ENCODE measurements at regions not wholly inside any gene's neighbourhood (a gene's known extent, or its start where the extent isn't known, plus 50 kb on each side); places are given as distances from the start of the nearest gene placed in this dataset.

- TF ChIP-seq, protein P1, sequence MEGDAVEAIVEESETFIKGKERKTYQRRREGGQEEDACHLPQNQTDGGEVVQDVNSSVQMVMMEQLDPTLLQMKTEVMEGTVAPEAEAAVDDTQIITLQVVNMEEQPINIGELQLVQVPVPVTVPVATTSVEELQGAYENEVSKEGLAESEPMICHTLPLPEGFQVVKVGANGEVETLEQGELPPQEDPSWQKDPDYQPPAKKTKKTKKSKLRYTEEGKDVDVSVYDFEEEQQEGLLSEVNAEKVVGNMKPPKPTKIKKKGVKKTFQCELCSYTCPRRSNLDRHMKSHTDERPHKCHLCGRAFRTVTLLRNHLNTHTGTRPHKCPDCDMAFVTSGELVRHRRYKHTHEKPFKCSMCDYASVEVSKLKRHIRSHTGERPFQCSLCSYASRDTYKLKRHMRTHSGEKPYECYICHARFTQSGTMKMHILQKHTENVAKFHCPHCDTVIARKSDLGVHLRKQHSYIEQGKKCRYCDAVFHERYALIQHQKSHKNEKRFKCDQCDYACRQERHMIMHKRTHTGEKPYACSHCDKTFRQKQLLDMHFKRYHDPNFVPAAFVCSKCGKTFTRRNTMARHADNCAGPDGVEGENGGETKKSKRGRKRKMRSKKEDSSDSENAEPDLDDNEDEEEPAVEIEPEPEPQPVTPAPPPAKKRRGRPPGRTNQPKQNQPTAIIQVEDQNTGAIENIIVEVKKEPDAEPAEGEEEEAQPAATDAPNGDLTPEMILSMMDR (IDR thresholded peaks at IDR 0.05), result no peak
- TF ChIP-seq POLR2A (IDR thresholded peaks at IDR 0.05), result no peak
Measured at GRCh38 chr5:18959535-18959934, 1028.5 kb downstream of the CDH18 start.

Measured in Peyer's patch (tissue), 4 donors.